ENCODE measurements at regions not wholly inside any gene's neighbourhood (a gene's known extent, or its start where the extent isn't known, plus 50 kb on each side); places are given as distances from the start of the nearest gene placed in this dataset.

DNA sequence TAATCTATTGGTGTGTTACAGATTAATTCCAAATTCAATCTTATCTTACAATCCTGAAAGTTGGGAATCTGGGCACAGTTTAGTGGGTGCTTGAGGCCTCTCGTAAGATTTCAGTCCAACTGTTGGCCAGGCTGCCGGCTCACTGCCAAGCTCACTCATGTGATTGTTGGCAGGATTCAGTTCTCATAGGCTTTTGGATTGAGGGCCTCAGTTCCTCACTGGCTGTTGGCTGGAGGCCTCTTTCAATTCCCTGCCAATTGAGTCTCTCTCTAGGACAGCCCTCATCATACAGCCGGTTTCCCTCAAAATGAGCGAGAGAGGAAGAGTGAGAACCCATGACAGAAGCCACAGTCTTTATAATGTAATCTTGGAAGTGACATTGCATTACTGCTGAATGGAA is 123.5 kb upstream of the FBXO33 start:
- TF ChIP-seq, protein P1, sequence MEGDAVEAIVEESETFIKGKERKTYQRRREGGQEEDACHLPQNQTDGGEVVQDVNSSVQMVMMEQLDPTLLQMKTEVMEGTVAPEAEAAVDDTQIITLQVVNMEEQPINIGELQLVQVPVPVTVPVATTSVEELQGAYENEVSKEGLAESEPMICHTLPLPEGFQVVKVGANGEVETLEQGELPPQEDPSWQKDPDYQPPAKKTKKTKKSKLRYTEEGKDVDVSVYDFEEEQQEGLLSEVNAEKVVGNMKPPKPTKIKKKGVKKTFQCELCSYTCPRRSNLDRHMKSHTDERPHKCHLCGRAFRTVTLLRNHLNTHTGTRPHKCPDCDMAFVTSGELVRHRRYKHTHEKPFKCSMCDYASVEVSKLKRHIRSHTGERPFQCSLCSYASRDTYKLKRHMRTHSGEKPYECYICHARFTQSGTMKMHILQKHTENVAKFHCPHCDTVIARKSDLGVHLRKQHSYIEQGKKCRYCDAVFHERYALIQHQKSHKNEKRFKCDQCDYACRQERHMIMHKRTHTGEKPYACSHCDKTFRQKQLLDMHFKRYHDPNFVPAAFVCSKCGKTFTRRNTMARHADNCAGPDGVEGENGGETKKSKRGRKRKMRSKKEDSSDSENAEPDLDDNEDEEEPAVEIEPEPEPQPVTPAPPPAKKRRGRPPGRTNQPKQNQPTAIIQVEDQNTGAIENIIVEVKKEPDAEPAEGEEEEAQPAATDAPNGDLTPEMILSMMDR (IDR thresholded peaks at IDR 0.05 in 8 of 11, conservative IDR thresholded peaks at IDR 0.05 in 3 of 11) = no peak
- no peak for TF ChIP-seq POLR2A (IDR thresholded peaks at IDR 0.05)
